H9 (cell line): ENCODE measurements at regions not wholly inside any gene's neighbourhood (a gene's known extent, or its start where the extent isn't known, plus 50 kb on each side); places are given as distances from the start of the nearest gene placed in this dataset.
A peak's percentile ranks its signal among the peaks of the same experiment; 100 is the strongest.

ENCODE experiments used
- DNase-seq: peaks from one replicate; pipeline ENCODE4 v3.0.0-alpha.2; 2017
- H2AFZ ChIP-seq: one replicate; pipeline ENCODE4 v1.6.1; 2013; ENCODE audit warnings: mild to moderate bottlenecking, low read length, control low read depth, moderate library complexity
- H2AK5ac ChIP-seq: 2 replicates; pipeline ENCODE4 v1.6.1; 2013; ENCODE audit warnings: low read length, control low read depth, mixed read lengths; ENCODE audit not compliant: insufficient read length
- H2BK120ac ChIP-seq: one replicate; pipeline ENCODE4 v1.6.1; 2013; ENCODE audit warnings: low read depth, mild to moderate bottlenecking, low read length, control low read depth, inconsistent platforms; ENCODE audit not compliant: poor library complexity, severe bottlenecking
- H2BK12ac ChIP-seq: 2 replicates; pipeline ENCODE4 v1.6.1; 2013; ENCODE audit warnings: low read length, control low read depth, mixed read lengths, low read depth; ENCODE audit not compliant: insufficient read length
- H2BK15ac ChIP-seq: 2 replicates; pipeline ENCODE4 v1.6.1; 2013; ENCODE audit warnings: low read depth, low read length, control low read depth
- H2BK20ac ChIP-seq: one replicate; pipeline ENCODE4 v1.6.1; 2013; ENCODE audit warnings: low read depth, mild to moderate bottlenecking, low read length, control low read depth, inconsistent platforms; ENCODE audit not compliant: poor library complexity, severe bottlenecking
- H2BK5ac ChIP-seq: 2 replicates; pipeline ENCODE4 v1.6.1; 2013; ENCODE audit warnings: low read length, control low read depth, mixed read lengths; ENCODE audit not compliant: insufficient read length
- H3K14ac ChIP-seq: 2 replicates; pipeline ENCODE4 v1.6.1; 2013; ENCODE audit warnings: low read length, control low read depth; ENCODE audit not compliant: insufficient read depth
- H3K18ac ChIP-seq: 2 replicates; pipeline ENCODE4 v1.6.1; 2013; ENCODE audit warnings: low read depth, mild to moderate bottlenecking, mixed read lengths, low read length, control low read depth; ENCODE audit not compliant: insufficient read length
- H3K23ac ChIP-seq: 2 replicates; pipeline ENCODE4 v1.6.1; 2013; ENCODE audit warnings: low read length, control low read depth, mixed read lengths, low read depth; ENCODE audit not compliant: insufficient read length
- H3K23me2 ChIP-seq: 2 replicates; pipeline ENCODE4 v1.6.1; 2013; ENCODE audit warnings: low read depth, mild to moderate bottlenecking, mixed read lengths, low read length, control low read depth; ENCODE audit not compliant: insufficient read length, poor library complexity, severe bottlenecking
- H3K27ac ChIP-seq: 2 replicates; pipeline ENCODE4 v1.5.1; 2013; ENCODE audit warnings: low read length, control low read depth, mixed read lengths, low read depth; ENCODE audit not compliant: insufficient read length
- H3K27me3 ChIP-seq: 2 replicates; pipeline ENCODE4 v1.6.1; 2013; ENCODE audit warnings: low read length, control low read depth, inconsistent platforms; ENCODE audit not compliant: insufficient read depth
- H3K4ac ChIP-seq: 2 replicates; pipeline ENCODE4 v1.6.1; 2013; ENCODE audit warnings: low read depth, mild to moderate bottlenecking, control low read depth, inconsistent platforms, low read length, moderate library complexity
- H3K4me1 ChIP-seq: 2 replicates; pipeline ENCODE4 v1.6.1; 2013; ENCODE audit warnings: low read length, control low read depth, inconsistent platforms; ENCODE audit not compliant: insufficient read depth
- H3K4me2 ChIP-seq: 2 replicates; pipeline ENCODE4 v1.6.1; 2013; ENCODE audit warnings: low read length, control low read depth, mixed read lengths; ENCODE audit not compliant: insufficient read length, insufficient read depth
- H3K56ac ChIP-seq: 2 replicates; pipeline ENCODE4 v1.6.1; 2013; ENCODE audit warnings: low read depth, mild to moderate bottlenecking, mixed read lengths, low read length, control low read depth; ENCODE audit not compliant: insufficient read length
- H3K79me1 ChIP-seq: 2 replicates; pipeline ENCODE4 v1.6.1; 2013; ENCODE audit warnings: low read depth, mild to moderate bottlenecking, moderate library complexity, low read length, control low read depth, inconsistent platforms; ENCODE audit not compliant: insufficient read depth, poor library complexity, severe bottlenecking
- H3K79me2 ChIP-seq: 2 replicates; pipeline ENCODE4 v1.6.1; 2013; ENCODE audit warnings: low read length, control low read depth, inconsistent platforms; ENCODE audit not compliant: insufficient read depth
- H3K9ac ChIP-seq: 2 replicates; pipeline ENCODE4 v1.6.1; 2013; ENCODE audit warnings: low read length, control low read depth, mixed read lengths; ENCODE audit not compliant: insufficient read length; ENCODE audit errors: extremely low read depth
- H3K9me3 ChIP-seq: one replicate; pipeline ENCODE4 v1.6.1; 2013; ENCODE audit warnings: low read depth, low read length, inconsistent platforms; ENCODE audit not compliant: control insufficient read depth
- H3T11ph ChIP-seq: one replicate; pipeline ENCODE4 v1.6.1; 2013; ENCODE audit warnings: mild to moderate bottlenecking, low read length, control low read depth, inconsistent platforms
- H4K20me1 ChIP-seq: one replicate; pipeline ENCODE4 v1.6.1; 2013; ENCODE audit not compliant: control insufficient read depth, insufficient read length, insufficient read depth
- H4K5ac ChIP-seq: 2 replicates; pipeline ENCODE4 v1.6.1; 2013; ENCODE audit warnings: low read depth, mild to moderate bottlenecking, mixed read lengths, low read length, control low read depth; ENCODE audit not compliant: insufficient read length
- H4K8ac ChIP-seq: replicated peaks from 2 replicates; pipeline ENCODE4 v1.6.1; 2013; ENCODE audit warnings: low read length, control low read depth, mixed read lengths, low read depth; ENCODE audit not compliant: insufficient read length
- H4K91ac ChIP-seq: 2 replicates; pipeline ENCODE4 v1.6.1; 2013; ENCODE audit warnings: low read depth, mild to moderate bottlenecking, moderate library complexity, mixed read lengths, low read length, control low read depth; ENCODE audit not compliant: insufficient read length
- H3K27ac Mint-ChIP-seq, 3 experiments: 2 replicates in 2 of 3; 3 replicates in 1 of 3; pipeline ENCODE4 v1.8.0; 2020 to 2021; ENCODE audit warnings: mixed read lengths in 3 of 3, mild to moderate bottlenecking in 1 of 3, moderate library complexity in 1 of 3
- H3K27me3 Mint-ChIP-seq: 2 replicates; pipeline ENCODE4 v1.8.0; 2021; ENCODE audit warnings: low read depth, mild to moderate bottlenecking, moderate library complexity, mixed read lengths
- H3K36me3 Mint-ChIP-seq, 3 experiments: 2 replicates in 2 of 3; 3 replicates in 1 of 3; pipeline ENCODE4 v1.8.0; 2020 to 2021; ENCODE audit warnings: low read depth in 3 of 3, mixed read lengths in 3 of 3; ENCODE audit not compliant: insufficient read depth in 1 of 3
- H3K4me1 Mint-ChIP-seq, 2 experiments: 2 replicates each; pipeline ENCODE4 v1.8.0; 2020; ENCODE audit warnings: mixed read lengths in 2 of 2
- H3K4me3 Mint-ChIP-seq, 2 experiments: 2 replicates in 1 of 2; 3 replicates in 1 of 2; pipeline ENCODE4 v1.8.0; 2020 to 2021; ENCODE audit warnings: mild to moderate bottlenecking in 2 of 2, mixed read lengths in 2 of 2, moderate library complexity in 1 of 2
- H3K9me3 Mint-ChIP-seq, 2 experiments: 2 replicates in 1 of 2; 3 replicates in 1 of 2; pipeline ENCODE4 v1.8.0; 2020; ENCODE audit warnings: mild to moderate bottlenecking in 2 of 2, mixed read lengths in 2 of 2, moderate library complexity in 1 of 2
- WGBS: extraction: QIAGEN DNeasy Blood & Tissue Kit; methylation state at CpG from one replicate; pipeline ENCODE4 v1.1.7; 2013; ENCODE audit warnings: missing lambda C conversion rate, low lambda C conversion rate, mixed read lengths; ENCODE audit not compliant: insufficient read length; ENCODE audit errors: extremely low coverage; 5-methylcytosine and 5-hydroxymethylcytosine counted together
- TF ChIP-seq, protein P1 (sequence below): fragments of 200-600 bp; sonication (generic); conservative IDR thresholded peaks from 3 replicates; pipeline ENCODE4 v1.8.0; 2021; ENCODE audit warnings: antibody characterized with exemption, mild to moderate bottlenecking

DNA sequence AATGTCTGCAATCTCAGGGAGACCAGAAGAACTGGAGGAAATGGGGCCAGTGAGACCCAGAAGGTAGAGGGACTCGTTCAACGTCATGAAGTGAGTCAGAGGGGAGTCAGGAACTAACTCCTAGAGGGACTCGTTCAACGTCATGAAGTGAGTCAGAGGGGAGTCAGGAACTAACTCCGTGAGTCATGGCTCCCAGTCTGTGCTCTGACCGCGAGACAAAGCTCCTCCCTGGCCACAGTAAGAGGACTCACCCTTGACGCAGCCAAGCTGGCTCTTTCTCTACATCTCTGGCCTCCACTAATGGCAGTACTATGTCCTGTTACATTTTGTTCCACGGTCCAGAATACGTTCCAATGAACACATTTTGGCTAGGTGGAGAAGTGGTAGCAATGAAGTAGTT is 902.5 kb downstream of the KCNJ2 start:
- Histone ChIP-seq H2BK5ac (peak overlapping the region; percentile 53), H3K18ac (no peak overlapping the region), H2BK20ac (no peak overlapping the region), H3K23me2 (no peaks in the 10 kb centered on the region), H3K4me2 (no peak overlapping the region), H2BK12ac (no peak overlapping the region), H2BK120ac (no peak overlapping the region), H4K5ac (no peak overlapping the region), H2BK15ac (no peak overlapping the region), H4K8ac (no peak overlapping the region), H3K4me1 (no peaks in the 10 kb centered on the region), H3K79me2 (no peaks in the 10 kb centered on the region), H3K56ac (no peak overlapping the region), H2AK5ac (no peak overlapping the region), H4K91ac (no peak overlapping the region), H3K9ac (no peak overlapping the region), H2AFZ (no peak overlapping the region), H3K4ac (no peak overlapping the region), H3K23ac (no peak overlapping the region), H3K27ac (no peak overlapping the region), H4K20me1 (no peaks in the 10 kb centered on the region), H3K27me3 (no peaks in the 10 kb centered on the region), H3T11ph (no peak overlapping the region), H3K9me3 (no peaks in the 10 kb centered on the region), H3K79me1 (no peaks in the 10 kb centered on the region), H3K14ac (no peak overlapping the region)
- Mint-ChIP-seq H3K27ac (no peak overlapping the region), H3K4me3 (no peak overlapping the region), H3K36me3 (no peaks in the 10 kb centered on the region; a peak in 1 of 7 replicates), H3K4me1 (no peaks in the 10 kb centered on the region), H3K27me3 (no peaks in the 10 kb centered on the region), H3K9me3 (no peaks in the 10 kb centered on the region)
- no peak for DNase-seq
- WGBS, result no CpG with 5 or more reads among the region's 10 CpGs
- TF ChIP-seq, protein P1, sequence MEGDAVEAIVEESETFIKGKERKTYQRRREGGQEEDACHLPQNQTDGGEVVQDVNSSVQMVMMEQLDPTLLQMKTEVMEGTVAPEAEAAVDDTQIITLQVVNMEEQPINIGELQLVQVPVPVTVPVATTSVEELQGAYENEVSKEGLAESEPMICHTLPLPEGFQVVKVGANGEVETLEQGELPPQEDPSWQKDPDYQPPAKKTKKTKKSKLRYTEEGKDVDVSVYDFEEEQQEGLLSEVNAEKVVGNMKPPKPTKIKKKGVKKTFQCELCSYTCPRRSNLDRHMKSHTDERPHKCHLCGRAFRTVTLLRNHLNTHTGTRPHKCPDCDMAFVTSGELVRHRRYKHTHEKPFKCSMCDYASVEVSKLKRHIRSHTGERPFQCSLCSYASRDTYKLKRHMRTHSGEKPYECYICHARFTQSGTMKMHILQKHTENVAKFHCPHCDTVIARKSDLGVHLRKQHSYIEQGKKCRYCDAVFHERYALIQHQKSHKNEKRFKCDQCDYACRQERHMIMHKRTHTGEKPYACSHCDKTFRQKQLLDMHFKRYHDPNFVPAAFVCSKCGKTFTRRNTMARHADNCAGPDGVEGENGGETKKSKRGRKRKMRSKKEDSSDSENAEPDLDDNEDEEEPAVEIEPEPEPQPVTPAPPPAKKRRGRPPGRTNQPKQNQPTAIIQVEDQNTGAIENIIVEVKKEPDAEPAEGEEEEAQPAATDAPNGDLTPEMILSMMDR, result no peak
